Body of pancreas (tissue), 4 donors: ENCODE measurements at regions not wholly inside any gene's neighbourhood (a gene's known extent, or its start where the extent isn't known, plus 50 kb on each side); places are given as distances from the start of the nearest gene placed in this dataset.
"Not testable (repeated sequence)": the region's sequence is repeated elsewhere in the genome, so short reads cannot be mapped to it uniquely, and the experiment has no call there.

ENCODE experiments used
- ATAC-seq: fragments of 150-250 bp; one replicate; pipeline ENCODE4 v1.9.1; 2016
- DNase-seq, 4 donors: peaks; one replicate each; pipeline ENCODE4 v3.0.0-alpha.2; 2019
- H3K27ac ChIP-seq, 4 donors: fragments of 200-600 bp; sonication (generic); 1 replicate in 3 of 4; 2 replicates in 1 of 4; pipeline versions ENCODE4 v1.5.1 to v1.6.1; 2016 to 2019; ENCODE audit warnings: mild to moderate bottlenecking in 1 of 4, mixed read lengths in 1 of 4, moderate library complexity in 1 of 4
- H3K27me3 ChIP-seq, 2 donors: fragments of 200-600 bp; sonication (generic); one replicate each; pipeline ENCODE4 v1.6.0; 2016; ENCODE audit warnings: mild to moderate bottlenecking in 1 of 2
- H3K36me3 ChIP-seq, 2 donors: fragments of 200-600 bp; sonication (generic); replicated peaks in 1 of 2; 2 replicates each; pipeline ENCODE4 v1.5.1; 2016; ENCODE audit warnings: low read depth in 2 of 2; ENCODE audit not compliant: insufficient read depth in 1 of 2
- H3K4me1 ChIP-seq: fragments of 200-600 bp; sonication (generic); one replicate; pipeline ENCODE4 v1.6.0; 2016
- H3K4me3 ChIP-seq, 2 donors: fragments of 200-600 bp; sonication (generic); 1 replicate in 1 of 2; 2 replicates in 1 of 2; pipeline ENCODE4 v1.5.1; 2016 to 2019
- H3K9me3 ChIP-seq, 3 donors: fragments of 200-600 bp; sonication (generic); 1 replicate in 2 of 3; 2 replicates in 1 of 3; pipeline ENCODE4 v1.5.1; 2016
- CTCF ChIP-seq, 7 experiments: fragments of 450-650 bp in 4 of 7; fragments of 200-600 bp in 3 of 7; sonication (generic) in 3 of 7; IDR thresholded peaks; one replicate each; pipeline ENCODE4 v1.5.1; 2016 to 2019; ENCODE audit warnings: antibody characterized with exemption in 7 of 7
- POLR2A ChIP-seq, 3 donors: fragments of 450-650 bp; IDR thresholded peaks; one replicate each; pipeline ENCODE4 v1.6.1; 2016; ENCODE audit warnings: antibody characterized with exemption in 3 of 3, mild to moderate bottlenecking in 2 of 3
- WGBS, 2 donors: methylation state at CpG; one replicate each; pipeline ENCODE4 v1.1.5; 2017; 5-methylcytosine and 5-hydroxymethylcytosine counted together
- intact Hi-C: fragments of 100-400 bp; cut with DNase I; formaldehyde crosslinking; loops from one replicate; pipeline ENCODE4 v1.15.1; 2023

GRCh38 chr3:82129221-82129801 lies 367.9 kb upstream of the GBE1 start:
- H3K36me3 ChIP-seq = no peaks in the 10 kb centered on the region
- ATAC-seq = no peak
- H3K4me3 ChIP-seq = no peak overlapping the region
- WGBS, 2 donors = 78 to 83% methylated on average over 2 of the region's 2 CpGs
- H3K4me1 ChIP-seq = no peaks in the 10 kb centered on the region
- TF ChIP-seq POLR2A (IDR thresholded peaks at IDR 0.05) (no peak), CTCF (IDR thresholded peaks at IDR 0.05) (no peak)
- no peaks in the 10 kb centered on the region for H3K9me3 ChIP-seq
- no peak overlapping the region for H3K27ac ChIP-seq
- intact Hi-C loops = no loop called here
- no peak for DNase-seq
- H3K27me3 ChIP-seq = no peaks in the 10 kb centered on the region

- intact Hi-C loops = no loop called here
- no peak for DNase-seq
These were observed 366.8 kb upstream of the GBE1 start for GRCh38 chr3:82128271-82128670.

DNA sequence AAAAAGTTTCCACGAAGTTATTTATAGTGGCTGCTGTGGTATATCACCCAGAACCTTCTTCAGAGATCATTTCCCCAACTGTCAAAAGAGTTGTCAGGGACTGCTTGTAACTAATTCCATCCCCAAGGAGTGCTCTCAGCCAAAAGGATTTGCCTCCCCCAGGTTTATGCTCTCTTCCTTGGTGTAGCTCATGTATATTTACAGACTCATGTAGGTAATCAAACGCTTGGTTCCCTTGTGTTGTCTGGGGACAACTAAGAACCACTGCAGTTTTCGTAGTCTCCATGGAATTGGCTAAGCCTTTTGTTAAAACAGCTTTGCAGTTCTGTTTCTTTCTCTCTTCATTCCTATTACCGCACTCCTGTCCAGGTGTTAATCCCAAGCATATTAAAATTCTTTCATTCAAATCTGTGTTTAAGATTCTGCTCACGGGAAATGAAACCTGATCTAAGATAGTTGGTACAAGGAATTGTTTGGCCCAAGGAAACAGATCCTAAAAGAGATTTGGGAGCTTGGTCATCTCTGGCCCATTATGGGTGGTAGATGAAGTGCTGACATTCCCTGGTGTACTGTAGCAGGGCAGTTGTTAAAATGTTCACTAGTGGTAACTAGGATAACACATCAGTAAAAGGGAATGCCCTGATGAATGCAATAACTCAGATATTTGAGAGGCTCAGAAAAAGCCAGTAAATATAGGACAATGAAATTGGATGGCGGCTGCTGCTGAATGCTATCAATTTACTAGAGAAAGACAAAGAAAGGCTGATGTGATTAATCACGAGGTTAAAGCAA lies 361.3 kb upstream of the GBE1 start:
- Histone ChIP-seq H3K36me3 (no peaks in the 10 kb centered on the region), H3K27me3 (no peaks in the 10 kb centered on the region), H3K4me3 (no peak overlapping the region), H3K4me1 (no peaks in the 10 kb centered on the region), H3K9me3 (no peaks in the 10 kb centered on the region), H3K27ac (no peak overlapping the region)
- intact Hi-C loops = no loop called here
- DNase-seq (no peak), ATAC-seq (no peak)
- TF ChIP-seq CTCF (IDR thresholded peaks at IDR 0.05) (no peak), POLR2A (IDR thresholded peaks at IDR 0.05) (no peak)
- 71% methylated on average over 7 of the region's 7 CpGs for WGBS, 2 donors

More at GRCh38 chr3:82128271-82128670, 366.8 kb upstream of the GBE1 start:
- Histone ChIP-seq H3K27me3 (no peaks in the 10 kb centered on the region), H3K9me3 (no peaks in the 10 kb centered on the region), H3K4me3 (no peak overlapping the region), H3K27ac (no peak overlapping the region), H3K4me1 (no peaks in the 10 kb centered on the region), H3K36me3 (no peaks in the 10 kb centered on the region)
- 72 to 73% methylated on average over 4 of the region's 4 CpGs for WGBS, 2 donors
- TF ChIP-seq CTCF (IDR thresholded peaks at IDR 0.05) = no peak
- no peak for TF ChIP-seq POLR2A (IDR thresholded peaks at IDR 0.05)
- ATAC-seq = no peak

GRCh38 chr3:82114589-82114988 lies 353.1 kb upstream of the GBE1 start:
- TF ChIP-seq POLR2A (IDR thresholded peaks at IDR 0.05) (no peak), CTCF (IDR thresholded peaks at IDR 0.05) (no peak)
- 76 to 86% methylated on average over 2 to 6 of the region's 6 CpGs for WGBS, 2 donors
- ATAC-seq = no peak
- H3K4me3 ChIP-seq = no peak overlapping the region
- no peaks in the 10 kb centered on the region for H3K4me1 ChIP-seq
- no peaks in the 10 kb centered on the region for H3K9me3 ChIP-seq
- no peaks in the 10 kb centered on the region for H3K36me3 ChIP-seq
- DNase-seq = no peak
- no peaks in the 10 kb centered on the region for H3K27me3 ChIP-seq
- H3K27ac ChIP-seq = no peak overlapping the region
- intact Hi-C loops = no loop called here

GRCh38 chr3:82110721-82111120 lies 349.3 kb upstream of the GBE1 start:
- not testable (repeated sequence) for DNase-seq
- WGBS, 2 donors = 82 to 84% methylated on average over 14 of the region's 14 CpGs

More at GRCh38 chr3:82110721-82111120, 349.3 kb upstream of the GBE1 start:
- H3K4me3 ChIP-seq, ATAC-seq, intact Hi-C loops, H3K27me3 ChIP-seq, H3K36me3 ChIP-seq, H3K4me1 ChIP-seq, H3K27ac ChIP-seq, H3K9me3 ChIP-seq: not testable (repeated sequence)
